IMR-90 (cell line): ENCODE measurements at regions not wholly inside any gene's neighbourhood (a gene's known extent, or its start where the extent isn't known, plus 50 kb on each side); places are given as distances from the start of the nearest gene placed in this dataset.

Experiments used
- ATAC-seq: fragments of 200-7000 bp; cut with Tn5 transposase; 2 replicates; pipeline ENCODE4 v1.9.1; 2020; ENCODE audit warnings: low read depth, mild to moderate bottlenecking, moderate library complexity
- BruUV-seq: library from RNA; stranded (reverse); fragments of 400-500 nt; replicated peaks from 2 replicates; lab custom pipeline; 2021; lab: Mats Ljungman, UMichigan
- CTCF ChIA-PET: fragments of 300-600 bp; formaldehyde crosslinking; extraction: SDS; loops from one replicate; lab custom pipeline; 2021; ENCODE audit warnings: antibody characterized with exemption; lab: Yijun Ruan, JAX
- POLR2A ChIA-PET: fragments of 300-600 bp; sonication (Branson Sonifier 250); formaldehyde crosslinking; loops from one replicate; lab custom pipeline; 2022; ENCODE audit warnings: antibody characterized with exemption; ENCODE audit not compliant: unreplicated experiment; lab: Charles Lee
- DNase-seq: peaks from one replicate; pipeline ENCODE4 v3.0.0; 2013
- H2AFZ ChIP-seq: replicated peaks from 2 replicates; pipeline ENCODE3; 2013; ENCODE audit warnings: low read length, mild to moderate bottlenecking; ENCODE audit not compliant: poor library complexity
- H2AK5ac ChIP-seq: 2 replicates; pipeline ENCODE4 v1.6.1; 2013; ENCODE audit warnings: low read depth, low read length, inconsistent platforms
- H2AK9ac ChIP-seq: replicated peaks from 2 replicates; pipeline ENCODE3; 2013; ENCODE audit warnings: mild to moderate bottlenecking, low read depth, low read length, moderate library complexity; ENCODE audit not compliant: poor library complexity
- H2BK120ac ChIP-seq: 2 replicates; pipeline ENCODE4 v1.6.1; 2013; ENCODE audit warnings: low read depth, low read length, inconsistent platforms
- H2BK15ac ChIP-seq: 3 replicates; pipeline ENCODE4 v1.6.1; 2013; ENCODE audit warnings: low read depth, low read length, inconsistent platforms
- H2BK20ac ChIP-seq: 2 replicates; pipeline ENCODE4 v1.6.1; 2013; ENCODE audit warnings: low read depth, mild to moderate bottlenecking, inconsistent platforms, low read length, moderate library complexity
- H2BK5ac ChIP-seq: 2 replicates; pipeline ENCODE4 v1.6.1; 2013; ENCODE audit warnings: mild to moderate bottlenecking, low read depth, low read length, inconsistent platforms; ENCODE audit not compliant: poor library complexity, severe bottlenecking
- H3K14ac ChIP-seq: replicated peaks from 2 replicates; pipeline ENCODE4 v1.6.1; 2013; ENCODE audit warnings: low read depth, low read length, inconsistent platforms
- H3K18ac ChIP-seq: 2 replicates; pipeline ENCODE4 v1.6.1; 2013; ENCODE audit warnings: low read depth, low read length, control low read depth
- H3K23ac ChIP-seq: 2 replicates; pipeline ENCODE4 v1.6.1; 2013; ENCODE audit warnings: low read depth, low read length, inconsistent platforms
- H3K27ac ChIP-seq: 2 replicates; pipeline ENCODE4 v1.5.1; 2013; ENCODE audit warnings: mild to moderate bottlenecking, control low read depth, low read length; ENCODE audit not compliant: insufficient read depth
- H3K27me3 ChIP-seq: 2 replicates; pipeline ENCODE4 v1.6.1; 2013; ENCODE audit warnings: low read length; ENCODE audit not compliant: control insufficient read depth, insufficient read depth
- H3K36me3 ChIP-seq: 2 replicates; pipeline ENCODE4 v1.6.1; 2013; ENCODE audit warnings: low read length, mixed read lengths; ENCODE audit not compliant: control insufficient read depth, insufficient read depth
- H3K4ac ChIP-seq: 2 replicates; pipeline ENCODE4 v1.6.1; 2013; ENCODE audit warnings: low read depth, low read length, inconsistent platforms
- H3K4me1 ChIP-seq: 2 replicates; pipeline ENCODE4 v1.6.1; 2013; ENCODE audit warnings: low read length, mixed read lengths; ENCODE audit not compliant: control insufficient read depth, insufficient read depth
- H3K4me2 ChIP-seq: 2 replicates; pipeline ENCODE4 v1.6.1; 2013; ENCODE audit warnings: low read depth, mild to moderate bottlenecking, control low read depth, low read length, moderate library complexity
- H3K4me3 ChIP-seq: 2 replicates; pipeline ENCODE4 v1.5.1; 2013; ENCODE audit warnings: low read depth, mild to moderate bottlenecking, control low read depth, low read length, moderate library complexity; ENCODE audit not compliant: insufficient read depth
- H3K56ac ChIP-seq: 2 replicates; pipeline ENCODE4 v1.6.1; 2013; ENCODE audit warnings: low read length, inconsistent platforms; ENCODE audit not compliant: insufficient read depth; ENCODE audit errors: extremely low read depth
- H3K79me1 ChIP-seq, 2 experiments: 2 replicates each; pipeline ENCODE4 v1.6.1; 2013; ENCODE audit warnings: low read length in 2 of 2, inconsistent platforms in 1 of 2, low read depth in 1 of 2
- H3K9ac ChIP-seq: 2 replicates; pipeline ENCODE4 v1.6.1; 2013; ENCODE audit warnings: low read depth, low read length, control low read depth
- H3K9me1 ChIP-seq: 2 replicates; pipeline ENCODE4 v1.6.1; 2013; ENCODE audit warnings: low read length, inconsistent platforms; ENCODE audit not compliant: insufficient read depth
- H3K9me3 ChIP-seq: 2 replicates; pipeline ENCODE4 v1.6.1; 2013; ENCODE audit warnings: low read length; ENCODE audit not compliant: control insufficient read depth, insufficient read depth
- H4K20me1 ChIP-seq: 2 replicates; pipeline ENCODE4 v1.6.1; 2013; ENCODE audit warnings: low read length, inconsistent platforms; ENCODE audit not compliant: insufficient read depth
- H4K5ac ChIP-seq: 2 replicates; pipeline ENCODE4 v1.6.1; 2013; ENCODE audit warnings: mild to moderate bottlenecking, low read depth, low read length, control low read depth
- H4K8ac ChIP-seq, 2 experiments: 2 replicates each; pipeline ENCODE4 v1.6.1; 2013; ENCODE audit warnings: low read depth in 2 of 2, low read length in 2 of 2, control low read depth in 1 of 2, inconsistent platforms in 1 of 2
- H4K91ac ChIP-seq: 2 replicates; pipeline ENCODE4 v1.6.1; 2013; ENCODE audit warnings: low read depth, low read length, inconsistent platforms; ENCODE audit not compliant: insufficient read depth
- CHD1 ChIP-seq: IDR thresholded peaks from 2 replicates; pipeline ENCODE4 v1.6.1; 2012; ENCODE audit warnings: low read depth, low read length, improper control_type of control experiment
- MXI1 ChIP-seq: IDR thresholded peaks from 2 replicates; pipeline ENCODE4 v1.6.1; 2012; ENCODE audit warnings: low read depth, mild to moderate bottlenecking, low read length, moderate library complexity, borderline replicate concordance
- RFX5 ChIP-seq: IDR thresholded peaks from 2 replicates; pipeline ENCODE4 v1.8.0; 2012; ENCODE audit warnings: low read depth, mild to moderate bottlenecking, low read length, moderate library complexity
- SMC3 ChIP-seq: fragments of 150-350 bp; IDR thresholded peaks from 2 replicates; pipeline ENCODE4 v1.6.1; 2016; ENCODE audit warnings: low read depth, mild to moderate bottlenecking, antibody characterized with exemption, low read length, moderate library complexity
- dilution Hi-C: fragments of 300-500 bp; cut with HindIII; formaldehyde crosslinking; loops from one replicate; pipeline ENCODE4 v1.14.3; 2018; ENCODE audit warnings: low sequenced_read_pairs; ENCODE audit not compliant: unreplicated experiment
- in situ Hi-C: fragments of 300-500 bp; cut with MboI; formaldehyde crosslinking; loops from 3 replicates; pipeline ENCODE4 v1.14.3; 2019; ENCODE audit warnings: low sequenced_read_pairs, inconsistent platforms, mixed read lengths
- intact Hi-C: fragments of 100-400 bp; cut with micrococcal nuclease; formaldehyde crosslinking; loops from 2 replicates; pipeline ENCODE4 v1.10.0; 2022
- TF ChIP-seq, protein P1 (sequence below): conservative IDR thresholded peaks from 2 replicates; pipeline ENCODE4 v1.5.1; 2012; ENCODE audit warnings: mild to moderate bottlenecking, low read depth, low read length, improper control_type of control experiment

DNA sequence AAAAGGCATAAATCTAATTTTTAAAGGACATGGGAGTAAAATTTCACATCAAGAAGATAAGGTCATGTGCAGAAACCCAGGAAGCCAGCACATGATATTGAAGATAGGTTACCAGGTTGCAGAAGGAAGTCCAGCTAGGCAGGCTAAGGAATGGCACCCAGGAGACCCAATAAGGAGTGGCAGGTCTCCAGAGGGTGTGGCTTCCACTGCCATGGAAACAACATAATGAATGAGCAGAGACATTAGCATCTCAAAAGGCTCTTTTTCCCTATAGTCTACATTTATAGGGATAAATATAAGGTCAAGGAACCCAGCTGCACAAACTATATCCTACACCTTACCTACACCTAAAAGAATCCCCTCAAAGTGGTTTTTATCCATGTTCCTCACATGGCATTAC, 275.9 kb downstream of the RPS29 start:
- H3K4me1 ChIP-seq = no peaks in the 10 kb centered on the region
- no peaks in the 10 kb centered on the region for H3K27me3 ChIP-seq
- no peak overlapping the region for H4K91ac ChIP-seq
- H3K4me2 ChIP-seq = no peak overlapping the region
- no peak overlapping the region for H2BK120ac ChIP-seq
- H3K27ac ChIP-seq = no peak overlapping the region
- no peak overlapping the region for H2AK9ac ChIP-seq
- no peaks in the 10 kb centered on the region for H4K20me1 ChIP-seq
- BruUV-seq = no TSS peak
- no peaks in the 10 kb centered on the region for H3K9me1 ChIP-seq
- no peak for DNase-seq
- H2AK5ac ChIP-seq = no peak overlapping the region
- no peak overlapping the region for H3K4ac ChIP-seq
- no peak overlapping the region for H3K14ac ChIP-seq
- ChIA-PET POLR2A (no interaction called here), CTCF (no interaction called here)
- dilution Hi-C loops = no loop called here
- ATAC-seq = no peak
- H4K8ac ChIP-seq = no peak overlapping the region
- no peak overlapping the region for H4K5ac ChIP-seq
- intact Hi-C loops = no loop called here
- no peak overlapping the region for H3K9ac ChIP-seq
- in situ Hi-C loops = no loop called here
- no peaks in the 10 kb centered on the region for H3K36me3 ChIP-seq
- H3K56ac ChIP-seq = no peak overlapping the region
- no peak overlapping the region for H2AFZ ChIP-seq
- H2BK5ac ChIP-seq = no peak overlapping the region
- H3K4me3 ChIP-seq = no peak overlapping the region
- no peaks in the 10 kb centered on the region for H3K79me1 ChIP-seq
- H3K18ac ChIP-seq = no peak overlapping the region
- H3K9me3 ChIP-seq = no peaks in the 10 kb centered on the region
- no peak overlapping the region for H3K23ac ChIP-seq
- TF ChIP-seq RFX5 (no peak), SMC3 (no peak), MXI1 (no peak), CHD1 (no peak)
- TF ChIP-seq, protein P1, sequence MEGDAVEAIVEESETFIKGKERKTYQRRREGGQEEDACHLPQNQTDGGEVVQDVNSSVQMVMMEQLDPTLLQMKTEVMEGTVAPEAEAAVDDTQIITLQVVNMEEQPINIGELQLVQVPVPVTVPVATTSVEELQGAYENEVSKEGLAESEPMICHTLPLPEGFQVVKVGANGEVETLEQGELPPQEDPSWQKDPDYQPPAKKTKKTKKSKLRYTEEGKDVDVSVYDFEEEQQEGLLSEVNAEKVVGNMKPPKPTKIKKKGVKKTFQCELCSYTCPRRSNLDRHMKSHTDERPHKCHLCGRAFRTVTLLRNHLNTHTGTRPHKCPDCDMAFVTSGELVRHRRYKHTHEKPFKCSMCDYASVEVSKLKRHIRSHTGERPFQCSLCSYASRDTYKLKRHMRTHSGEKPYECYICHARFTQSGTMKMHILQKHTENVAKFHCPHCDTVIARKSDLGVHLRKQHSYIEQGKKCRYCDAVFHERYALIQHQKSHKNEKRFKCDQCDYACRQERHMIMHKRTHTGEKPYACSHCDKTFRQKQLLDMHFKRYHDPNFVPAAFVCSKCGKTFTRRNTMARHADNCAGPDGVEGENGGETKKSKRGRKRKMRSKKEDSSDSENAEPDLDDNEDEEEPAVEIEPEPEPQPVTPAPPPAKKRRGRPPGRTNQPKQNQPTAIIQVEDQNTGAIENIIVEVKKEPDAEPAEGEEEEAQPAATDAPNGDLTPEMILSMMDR = no peak
- no peak overlapping the region for H2BK15ac ChIP-seq
- H2BK20ac ChIP-seq = no peak overlapping the region
